LNCaP clone FGC (cell line): ENCODE measurements at regions not wholly inside any gene's neighbourhood (a gene's known extent, or its start where the extent isn't known, plus 50 kb on each side); places are given as distances from the start of the nearest gene placed in this dataset.

Experiments used
- DNase-seq: peaks from one replicate; pipeline ENCODE4 v3.0.0-alpha.2; 2011; ENCODE audit warnings: low read depth
- H3K4me3 ChIP-seq: 2 replicates; pipeline ENCODE4 v1.5.1; 2011; ENCODE audit warnings: mild to moderate bottlenecking, low read depth, low read length, control low read depth
- TF ChIP-seq, protein P1 (sequence below): IDR thresholded peaks from 2 replicates; pipeline ENCODE4 v1.5.1; 2012; ENCODE audit warnings: mild to moderate bottlenecking; ENCODE audit not compliant: control insufficient read depth, insufficient read depth; ENCODE audit errors: extremely low read depth

DNA sequence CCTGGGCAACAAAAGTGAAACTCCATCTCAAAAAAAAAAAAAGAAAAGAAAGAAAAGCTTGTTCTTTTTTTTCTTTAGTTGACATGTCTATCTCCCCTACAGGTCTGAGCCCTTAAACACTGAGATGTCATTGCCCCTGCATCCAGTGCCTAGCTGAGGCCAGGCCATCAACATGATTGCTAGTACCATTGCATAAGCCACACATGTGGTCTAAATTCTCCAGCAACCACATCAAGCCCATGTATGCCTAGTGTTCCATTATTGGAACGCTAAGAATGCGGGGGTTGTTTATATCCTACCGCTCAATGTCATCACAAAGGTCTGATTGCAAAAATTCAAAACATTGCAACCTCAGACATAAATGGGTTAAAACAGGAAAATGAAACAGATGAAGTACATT, 62.7 kb downstream of the NPTX2 start:
- TF ChIP-seq, protein P1, sequence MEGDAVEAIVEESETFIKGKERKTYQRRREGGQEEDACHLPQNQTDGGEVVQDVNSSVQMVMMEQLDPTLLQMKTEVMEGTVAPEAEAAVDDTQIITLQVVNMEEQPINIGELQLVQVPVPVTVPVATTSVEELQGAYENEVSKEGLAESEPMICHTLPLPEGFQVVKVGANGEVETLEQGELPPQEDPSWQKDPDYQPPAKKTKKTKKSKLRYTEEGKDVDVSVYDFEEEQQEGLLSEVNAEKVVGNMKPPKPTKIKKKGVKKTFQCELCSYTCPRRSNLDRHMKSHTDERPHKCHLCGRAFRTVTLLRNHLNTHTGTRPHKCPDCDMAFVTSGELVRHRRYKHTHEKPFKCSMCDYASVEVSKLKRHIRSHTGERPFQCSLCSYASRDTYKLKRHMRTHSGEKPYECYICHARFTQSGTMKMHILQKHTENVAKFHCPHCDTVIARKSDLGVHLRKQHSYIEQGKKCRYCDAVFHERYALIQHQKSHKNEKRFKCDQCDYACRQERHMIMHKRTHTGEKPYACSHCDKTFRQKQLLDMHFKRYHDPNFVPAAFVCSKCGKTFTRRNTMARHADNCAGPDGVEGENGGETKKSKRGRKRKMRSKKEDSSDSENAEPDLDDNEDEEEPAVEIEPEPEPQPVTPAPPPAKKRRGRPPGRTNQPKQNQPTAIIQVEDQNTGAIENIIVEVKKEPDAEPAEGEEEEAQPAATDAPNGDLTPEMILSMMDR = no peak
- no peak for DNase-seq
- no peak overlapping the region for H3K4me3 ChIP-seq

DNA sequence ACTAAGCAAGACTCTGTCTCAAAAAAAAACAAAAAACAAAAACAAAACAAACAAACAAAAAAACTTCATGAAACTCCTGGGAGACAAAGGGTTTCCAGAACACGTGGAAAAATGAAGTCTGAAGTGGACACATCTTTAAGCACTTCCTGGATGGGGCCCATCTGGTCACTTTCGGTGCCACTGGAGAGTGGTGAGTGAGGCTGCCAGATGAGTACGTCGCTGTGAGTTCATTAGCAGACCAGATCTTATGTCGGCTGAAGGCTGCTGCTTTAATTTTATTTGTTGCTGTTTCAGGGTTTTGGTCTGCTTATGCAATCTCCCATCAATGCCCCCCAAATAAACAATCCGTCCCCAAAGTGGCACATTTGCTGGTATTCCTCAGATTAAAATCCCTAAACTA, 64.4 kb downstream of the NPTX2 start:
- DNase-seq = no peak
- H3K4me3 ChIP-seq = no peak overlapping the region
- TF ChIP-seq, protein P1 = no peak

DNA sequence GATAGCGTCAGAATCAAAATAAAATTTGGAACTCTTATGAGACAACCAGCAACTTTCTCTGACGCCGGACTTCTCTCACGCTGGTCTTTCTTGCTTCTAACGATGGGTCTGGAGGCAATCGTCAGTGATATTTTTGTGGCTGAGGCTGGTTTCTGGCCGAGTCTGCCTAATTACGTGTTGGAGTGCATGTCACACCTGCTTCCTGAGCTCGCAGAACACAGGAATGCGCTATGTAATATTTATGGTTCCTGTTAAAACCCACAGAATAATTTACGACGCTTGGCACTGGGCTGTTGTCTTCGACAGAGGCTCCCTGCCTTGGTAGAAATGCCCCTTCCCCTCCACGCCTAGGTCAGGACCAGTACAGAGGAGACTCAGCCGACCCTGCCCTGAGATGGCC, 64.9 kb downstream of the NPTX2 start:
- DNase-seq = no peak
- TF ChIP-seq, protein P1 = no peak
- no peak overlapping the region for H3K4me3 ChIP-seq

DNA sequence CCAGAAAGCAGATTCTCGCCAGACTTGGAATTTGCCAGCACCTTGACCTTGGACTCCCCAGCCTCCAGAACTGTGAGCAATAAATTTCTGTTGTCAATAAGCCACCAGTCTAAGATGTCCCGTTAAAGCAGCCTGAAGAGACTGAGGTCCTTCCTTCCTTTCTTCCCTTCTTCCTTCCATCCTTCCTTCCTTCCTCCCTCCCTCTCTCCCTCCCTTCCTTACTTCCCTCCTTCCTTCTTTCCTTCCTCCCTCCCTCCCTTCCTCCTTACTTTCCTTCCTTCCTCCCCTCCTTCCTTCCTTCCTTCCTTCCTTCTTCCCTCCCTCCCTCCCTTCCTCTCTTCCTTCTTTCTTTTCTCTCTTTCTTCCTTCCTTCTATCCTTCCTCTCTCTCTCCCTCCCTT, 66.4 kb downstream of the NPTX2 start:
- H3K4me3 ChIP-seq = no peak overlapping the region
- TF ChIP-seq, protein P1 = no peak
- DNase-seq = no peak

DNA sequence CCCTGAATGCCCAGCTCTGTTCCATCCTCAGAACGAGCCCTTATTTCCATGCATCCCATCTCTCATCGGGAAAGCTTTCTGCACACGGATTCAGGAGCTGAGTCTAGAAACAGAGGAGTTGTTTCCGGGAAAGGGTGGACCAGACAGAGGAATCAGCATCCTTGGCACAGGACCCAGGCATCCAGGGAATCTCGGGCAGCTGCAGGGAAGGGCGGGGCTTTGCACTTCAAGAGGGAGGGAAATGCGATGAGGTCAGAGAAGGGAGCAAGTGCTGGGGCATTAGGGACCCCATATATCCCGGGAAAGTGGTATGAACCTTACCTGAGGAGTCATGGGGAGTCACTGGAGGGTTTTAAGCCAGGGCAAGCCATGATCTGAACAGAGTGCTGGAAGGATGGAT, 68.5 kb downstream of the NPTX2 start:
- DNase-seq = no peak

DNA sequence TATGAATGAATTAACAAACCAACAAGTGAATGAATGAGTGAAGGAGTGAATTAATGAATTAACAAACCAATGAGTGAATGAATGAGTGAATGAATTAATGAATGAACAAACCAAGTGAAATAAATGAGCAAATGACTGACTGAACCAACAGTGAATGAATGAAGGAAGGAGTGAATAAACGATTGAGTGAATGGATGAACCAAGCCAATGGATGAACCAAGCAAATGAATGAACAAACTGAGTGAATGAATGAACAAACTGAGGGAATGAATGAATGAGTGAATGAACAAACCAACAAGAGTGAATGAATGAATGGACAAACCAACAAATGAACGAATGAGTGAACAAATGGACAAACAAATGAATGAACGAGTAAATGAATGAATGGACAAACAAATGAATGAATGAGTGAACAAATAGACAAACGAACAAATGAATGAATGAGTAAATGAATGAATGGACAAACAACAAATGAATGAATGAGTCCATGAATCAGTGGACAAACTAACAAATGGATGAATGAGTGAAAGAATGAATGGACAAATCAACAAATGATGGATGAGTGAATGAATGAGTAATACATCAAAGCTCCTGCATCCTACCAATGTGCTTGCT, 69.5 kb downstream of the NPTX2 start:
- no peak overlapping the region for H3K4me3 ChIP-seq
- no peak for DNase-seq
- TF ChIP-seq, protein P1 = no peak

More for the DNA sequence above, 68.5 kb downstream of the NPTX2 start:
- no peak overlapping the region for H3K4me3 ChIP-seq
- TF ChIP-seq, protein P1 = no peak

DNA sequence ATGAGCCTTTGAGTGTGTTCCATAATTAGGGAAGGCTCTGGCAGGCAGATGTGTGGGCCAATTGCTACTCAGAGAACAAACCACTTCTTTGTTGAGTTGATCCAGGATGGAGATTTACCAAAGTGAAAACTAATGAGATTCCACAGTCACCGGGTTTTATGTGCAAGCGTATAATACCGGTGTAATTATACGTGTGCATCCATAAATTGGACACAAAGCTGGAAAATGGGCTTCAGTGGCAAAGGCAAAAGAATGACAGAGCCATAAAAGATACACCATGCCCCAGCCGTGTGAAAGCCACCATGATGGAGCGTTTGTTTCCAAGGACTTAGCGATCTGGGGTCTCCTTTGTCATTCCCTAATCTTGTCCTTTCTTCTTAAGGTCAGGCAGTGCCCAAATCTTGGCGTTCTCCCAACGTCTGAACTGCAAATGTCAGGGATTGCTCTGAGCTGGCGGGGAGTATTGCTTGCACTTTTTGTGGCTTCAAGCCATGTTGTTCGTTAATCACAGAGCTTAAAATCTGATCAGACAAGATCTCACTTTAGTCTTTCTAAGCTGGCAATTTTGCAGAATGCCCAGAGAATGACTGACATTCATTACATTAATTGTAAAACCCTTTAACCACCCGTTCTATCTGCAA, 70.1 kb downstream of the NPTX2 start:
- TF ChIP-seq, protein P1 = no peak
- peak; percentile 8 for DNase-seq

More for the DNA sequence above, 70.1 kb downstream of the NPTX2 start:
- no peak overlapping the region for H3K4me3 ChIP-seq
